SK-N-SH (cell line): ENCODE measurements at regions not wholly inside any gene's neighbourhood (a gene's known extent, or its start where the extent isn't known, plus 50 kb on each side); places are given as distances from the start of the nearest gene placed in this dataset.

Experiments used
- CTCF ChIA-PET: fragments of 300-600, 350-600 bp; formaldehyde crosslinking; extraction: SDS; loops from one replicate; lab custom pipeline; 2021; lab: Yijun Ruan, JAX
- POLR2A ChIA-PET: fragments of 350-600 bp; sonication (Branson Sonifier 250); formaldehyde crosslinking; extraction: SDS; loops from one replicate; lab custom pipeline; 2020; ENCODE audit warnings: antibody characterized with exemption, inconsistent platforms; lab: Yijun Ruan, JAX
- DNase-seq: peaks from one replicate; pipeline ENCODE4 v3.0.0; 2012
- H2AFZ ChIP-seq: fragments of 200-600 bp; sonication (generic); 2 replicates; pipeline ENCODE4 v1.8.1; 2016; ENCODE audit warnings: antibody characterized with exemption, mild to moderate bottlenecking, low read depth
- H3F3A ChIP-seq: fragments of 200-600 bp; sonication (generic); replicated peaks from 2 replicates; pipeline ENCODE3; 2016; ENCODE audit warnings: antibody characterized with exemption, mild to moderate bottlenecking; ENCODE audit not compliant: insufficient read depth
- H3K27ac ChIP-seq, 2 experiments: fragments of 200-500 bp in 1 of 2; fragments of 200-600 bp in 1 of 2; sonication (Bioruptor generic) in 1 of 2; sonication (generic), shearing (Covaris generic) in 1 of 2; 2 replicates each; pipeline versions ENCODE4 v1.5.1 to v1.6.1; 2014 to 2016; ENCODE audit warnings: low read depth in 2 of 2, inconsistent platforms in 1 of 2, low read length in 1 of 2, mild to moderate bottlenecking in 1 of 2, mixed read lengths in 1 of 2
- H3K27me3 ChIP-seq: fragments of 200-600 bp; sonication (generic), shearing (Covaris generic); 2 replicates; pipeline ENCODE4 v1.6.1; 2016; ENCODE audit warnings: mixed run types; ENCODE audit not compliant: insufficient read depth
- H3K36me3 ChIP-seq, 2 experiments: fragments of 200-500 bp in 1 of 2; fragments of 200-600 bp in 1 of 2; sonication (Bioruptor generic) in 1 of 2; sonication (generic) in 1 of 2; replicated peaks in 1 of 2; 2 replicates each; pipeline versions ENCODE3 to v1.5.1; 2014 to 2016; ENCODE audit warnings: low read length in 1 of 2, mild to moderate bottlenecking in 1 of 2; ENCODE audit not compliant: insufficient read depth in 2 of 2, control insufficient read depth in 1 of 2
- H3K4me1 ChIP-seq, 2 experiments: fragments of 200-500 bp in 1 of 2; fragments of 200-600 bp in 1 of 2; sonication (Bioruptor generic) in 1 of 2; sonication (generic), shearing (Covaris generic) in 1 of 2; 2 replicates each; pipeline versions ENCODE4 v1.5.1 to v1.6.1; 2014 to 2016; ENCODE audit warnings: low read depth in 1 of 2, low read length in 1 of 2, mixed run types in 1 of 2; ENCODE audit not compliant: insufficient read depth in 2 of 2, control insufficient read depth in 1 of 2
- H3K4me2 ChIP-seq: fragments of 200-600 bp; sonication (generic), shearing (Covaris generic); 2 replicates; pipeline ENCODE4 v1.6.1; 2017; ENCODE audit warnings: mixed run types
- H3K4me3 ChIP-seq, 2 experiments: fragments of 200-500 bp in 1 of 2; fragments of 200-600 bp in 1 of 2; sonication (Bioruptor generic) in 1 of 2; sonication (generic), shearing (Covaris generic) in 1 of 2; 2 replicates each; pipeline versions ENCODE4 v1.5.1 to v1.8.1; 2014 to 2016; ENCODE audit warnings: low read depth in 2 of 2, inconsistent platforms in 1 of 2, low read length in 1 of 2, mild to moderate bottlenecking in 1 of 2, mixed read lengths in 1 of 2, moderate library complexity in 1 of 2
- H3K79me2 ChIP-seq: fragments of 200-600 bp; sonication (generic); 2 replicates; pipeline ENCODE4 v1.8.1; 2017; ENCODE audit warnings: mild to moderate bottlenecking; ENCODE audit not compliant: insufficient read depth
- H3K9ac ChIP-seq: fragments of 200-600 bp; sonication (generic); 2 replicates; pipeline ENCODE4 v1.6.1; 2017; ENCODE audit warnings: mixed run types
- H3K9me2 ChIP-seq: fragments of 200-600 bp; sonication (generic); 2 replicates; pipeline ENCODE4 v1.6.1; 2017; ENCODE audit warnings: mixed run types
- H3K9me3 ChIP-seq: fragments of 200-600 bp; sonication (generic); 2 replicates; pipeline ENCODE4 v1.6.1; 2017; ENCODE audit warnings: mixed run types, mild to moderate bottlenecking, moderate library complexity
- H4K20me1 ChIP-seq: fragments of 200-600 bp; sonication (generic); 2 replicates; pipeline ENCODE4 v1.6.1; 2017; ENCODE audit warnings: mild to moderate bottlenecking, mixed run types; ENCODE audit not compliant: insufficient read depth
- CHD2 ChIP-seq: fragments of 150-350 bp; IDR thresholded peaks from 2 replicates; pipeline ENCODE4 v1.6.1; 2018; ENCODE audit warnings: low read length; ENCODE audit not compliant: partially characterized antibody
- CTCF ChIP-seq: fragments of 200-600 bp; sonication (generic); IDR thresholded peaks from 2 replicates; pipeline ENCODE4 v1.6.1; 2017; ENCODE audit warnings: antibody characterized with exemption, mild to moderate bottlenecking, moderate library complexity
- FOSL2 ChIP-seq: IDR thresholded peaks from 2 replicates; pipeline ENCODE4 v1.4.0; 2012; ENCODE audit warnings: low read depth, mild to moderate bottlenecking, moderate library complexity, borderline replicate concordance
- FOXM1 ChIP-seq: IDR thresholded peaks from 2 replicates; pipeline ENCODE4 v1.4.0; 2012; ENCODE audit warnings: low read depth, mild to moderate bottlenecking
- GABPA ChIP-seq: IDR thresholded peaks from 2 replicates; pipeline ENCODE4 v1.4.0; 2012; ENCODE audit warnings: low read depth, mild to moderate bottlenecking
- GATA2 ChIP-seq: sonication (generic); formaldehyde crosslinking; IDR thresholded peaks from 2 replicates; pipeline ENCODE4 v1.5.0; 2020; ENCODE audit warnings: mild to moderate bottlenecking, missing genetic modification reagents
- IRF3 ChIP-seq: fragments of 150-350 bp; IDR thresholded peaks from 2 replicates; pipeline ENCODE4 v1.6.1; 2016; ENCODE audit warnings: mild to moderate bottlenecking, low read depth, low read length
- MEF2A ChIP-seq: IDR thresholded peaks from 2 replicates; pipeline ENCODE4 v1.4.0; 2012; ENCODE audit warnings: low read depth, borderline replicate concordance
- NFIC ChIP-seq: IDR thresholded peaks from 2 replicates; pipeline ENCODE4 v1.4.0; 2012; ENCODE audit warnings: borderline replicate concordance
- NRF1 ChIP-seq: IDR thresholded peaks from 2 replicates; pipeline ENCODE4 v1.6.1; 2012; ENCODE audit warnings: low read depth, mild to moderate bottlenecking, low read length
- RFX5 ChIP-seq: IDR thresholded peaks from 2 replicates; pipeline ENCODE4 v1.6.1; 2012; ENCODE audit warnings: mild to moderate bottlenecking, improper control_type of control experiment, low read length
- RXRA ChIP-seq: IDR thresholded peaks from 2 replicates; pipeline ENCODE4 v1.4.0; 2012; ENCODE audit warnings: low read depth, mild to moderate bottlenecking, borderline replicate concordance
- SMC3 ChIP-seq: IDR thresholded peaks from 2 replicates; pipeline ENCODE4 v1.6.1; 2012; ENCODE audit warnings: low read depth, low read length, improper control_type of control experiment
- TAF1 ChIP-seq: IDR thresholded peaks from 2 replicates; pipeline ENCODE4 v1.6.1; 2012; ENCODE audit warnings: low read depth, mild to moderate bottlenecking, low read length, moderate library complexity, borderline replicate concordance
- TCF12 ChIP-seq: IDR thresholded peaks from 2 replicates; pipeline ENCODE4 v1.4.0; 2012
- USF2 ChIP-seq: fragments of 150-350 bp; IDR thresholded peaks from 2 replicates; pipeline ENCODE4 v1.6.1; 2017; ENCODE audit warnings: antibody characterized with exemption, low read length, low read depth, borderline replicate concordance
- YY1 ChIP-seq: IDR thresholded peaks from 2 replicates; pipeline ENCODE4 v1.4.0; 2012; ENCODE audit warnings: low read depth, mild to moderate bottlenecking
- ZBTB33 ChIP-seq: IDR thresholded peaks from 2 replicates; pipeline ENCODE4 v1.4.0; 2012; ENCODE audit warnings: low read depth, borderline replicate concordance
- WGBS: methylation state at CpG from one replicate; pipeline ENCODE4 v1.1.6; 2017; ENCODE audit warnings: low lambda C conversion rate; 5-methylcytosine and 5-hydroxymethylcytosine counted together

- no peak overlapping the region for H3K9ac ChIP-seq
- H2AFZ ChIP-seq = no peak overlapping the region
- WGBS = 90% methylated on average over 16 of the region's 16 CpGs
- H3K79me2 ChIP-seq = no peaks in the 10 kb centered on the region
- CTCF ChIA-PET = interaction anchor here (1.1 to 13.1 kb wide), 3 partner anchors 152 to 505 kb away, joined by 4 to 299 read pairs (median 107); partner anchors contain the start of gene ZFP36L2
- peak; percentile 10 for DNase-seq
- no peaks in the 10 kb centered on the region for H3K9me2 ChIP-seq
- no peaks in the 10 kb centered on the region for H4K20me1 ChIP-seq
- POLR2A ChIA-PET = no interaction called here
- TF ChIP-seq CTCF = no peak
- no peak for TF ChIP-seq CHD2
- TF ChIP-seq RXRA = no peak
- no peak for TF ChIP-seq NFIC
- TF ChIP-seq ZBTB33 = no peak
- no peak for TF ChIP-seq FOXM1
- no peak for TF ChIP-seq NRF1
- no peak overlapping the region for H3K4me3 ChIP-seq
- no peaks in the 10 kb centered on the region for H3K9me3 ChIP-seq
- H3K4me1 ChIP-seq = peaks cover 3 to 14% of the 10 kb centered on the region in 2 experiments; a peak in 2 of 4 replicates
- no peaks in the 10 kb centered on the region for H3F3A ChIP-seq
- H3K27me3 ChIP-seq = no peaks in the 10 kb centered on the region
- H3K36me3 ChIP-seq = no peaks in the 10 kb centered on the region
- H3K4me2 ChIP-seq = no peak overlapping the region
- H3K27ac ChIP-seq = no peak overlapping the region
These were observed 187.7 kb upstream of the HAAO start for GRCh38 chr2:42979870-42980763.

GRCh38 chr2:42979416-42979869 is 187.1 kb upstream of the HAAO start:
- H3K9me2 ChIP-seq = no peaks in the 10 kb centered on the region
- H3K9ac ChIP-seq = no peak overlapping the region
- H3K9me3 ChIP-seq = no peaks in the 10 kb centered on the region
- POLR2A ChIA-PET = interaction anchor here (2.6 kb wide), 1 partner anchor 248 kb away, joined by 8 read pairs; the partner anchor contains the start of gene ZFP36L2
- no peaks in the 10 kb centered on the region for H3K79me2 ChIP-seq
- H3K4me1 ChIP-seq = peaks cover 3 to 15% of the 10 kb centered on the region in 2 experiments; a peak in 3 of 4 replicates
- H3K4me3 ChIP-seq = no peak overlapping the region
- H3K27me3 ChIP-seq = no peaks in the 10 kb centered on the region
- no peak overlapping the region for H2AFZ ChIP-seq
- DNase-seq = no peak
- no peaks in the 10 kb centered on the region for H4K20me1 ChIP-seq
- WGBS = 76% methylated on average over 4 of the region's 5 CpGs
- CTCF ChIA-PET = interaction anchor here (1.1 to 13.1 kb wide), 3 partner anchors 151 to 505 kb away, joined by 4 to 299 read pairs (median 107); partner anchors contain the start of gene ZFP36L2
- no peaks in the 10 kb centered on the region for H3F3A ChIP-seq
- H3K36me3 ChIP-seq = no peaks in the 10 kb centered on the region
- H3K4me2 ChIP-seq = no peak overlapping the region
- TF ChIP-seq GABPA (no peak), IRF3 (no peak), SMC3 (no peak), NRF1 (no peak), GATA2 (CRISPR knock-in tag) (no peak), YY1 (no peak), RXRA (no peak), USF2 (no peak), FOSL2 (no peak), RFX5 (no peak), MEF2A (no peak), ZBTB33 (no peak), TAF1 (no peak), TCF12 (no peak)
- no peak overlapping the region for H3K27ac ChIP-seq
